Panc1 (cell line): ENCODE measurements at regions not wholly inside any gene's neighbourhood (a gene's known extent, or its start where the extent isn't known, plus 50 kb on each side); places are given as distances from the start of the nearest gene placed in this dataset.

Experiments
- ATAC-seq: fragments of 200-7000 bp; cut with Tn5 transposase; 2 replicates; pipeline ENCODE4 v1.9.1; 2020; ENCODE audit warnings: mild to moderate bottlenecking, moderate library complexity
- BruUV-seq: library from RNA; stranded (reverse); fragments of 400-500 nt; replicated peaks from 2 replicates; lab custom pipeline; 2021; lab: Mats Ljungman, UMichigan
- CTCF ChIA-PET: fragments of 300-600 bp; sonication (Branson Sonifier 250); formaldehyde crosslinking; loops from one replicate; lab custom pipeline; 2022; ENCODE audit warnings: antibody characterized with exemption; lab: Charles Lee
- POLR2A ChIA-PET: fragments of 300-600 bp; sonication (Branson Sonifier 250); formaldehyde crosslinking; loops from one replicate; lab custom pipeline; 2022; ENCODE audit warnings: antibody characterized with exemption; lab: Charles Lee
- DNase-seq: peaks from one replicate; pipeline ENCODE4 v3.0.0-alpha.2; 2010; ENCODE audit warnings: low read depth, low spot score
- H3K27ac ChIP-seq: 2 replicates; pipeline ENCODE4 v1.5.1; 2011; ENCODE audit warnings: mild to moderate bottlenecking, low read length, inconsistent platforms
- H3K27me3 ChIP-seq: fragments of 200-500 bp; sonication (Bioruptor generic); 2 replicates; pipeline ENCODE4 v1.6.0; 2014; ENCODE audit warnings: low read length, inconsistent platforms; ENCODE audit not compliant: control insufficient read depth, insufficient read depth
- H3K36me3 ChIP-seq: fragments of 200-500 bp; sonication (Bioruptor generic); 2 replicates; pipeline ENCODE4 v1.5.1; 2014; ENCODE audit warnings: inconsistent platforms, mild to moderate bottlenecking, low read length, moderate library complexity; ENCODE audit not compliant: control insufficient read depth, insufficient read depth
- H3K4me1 ChIP-seq: 2 replicates; pipeline ENCODE4 v1.5.1; 2011; ENCODE audit warnings: inconsistent platforms, mild to moderate bottlenecking, low read length, moderate library complexity; ENCODE audit not compliant: control insufficient read depth, insufficient read depth
- H3K4me3 ChIP-seq, 2 experiments: 2 replicates each; pipeline ENCODE4 v1.5.1; 2011 to 2012; ENCODE audit warnings: low read depth in 2 of 2, low read length in 2 of 2, mild to moderate bottlenecking in 2 of 2, inconsistent platforms in 1 of 2, moderate library complexity in 1 of 2
- H3K9me3 ChIP-seq: fragments of 200-500 bp; sonication (Bioruptor generic); 2 replicates; pipeline ENCODE4 v1.5.1; 2014; ENCODE audit warnings: low read depth, mild to moderate bottlenecking, inconsistent platforms, low read length, moderate library complexity; ENCODE audit not compliant: control insufficient read depth, insufficient read depth
- POLR2AphosphoS5 ChIP-seq: IDR thresholded peaks from 2 replicates; pipeline ENCODE4 v1.6.1; 2012; ENCODE audit warnings: mild to moderate bottlenecking, low read depth, low read length, moderate library complexity
- REST ChIP-seq, 2 experiments: IDR thresholded peaks; 2 replicates each; pipeline ENCODE4 v1.6.1; 2011 to 2012; ENCODE audit warnings: low read depth in 2 of 2, control low read depth in 1 of 2, low read length in 1 of 2, mild to moderate bottlenecking in 1 of 2, moderate library complexity in 1 of 2; ENCODE audit not compliant: insufficient read depth in 1 of 2
- SIN3A ChIP-seq: IDR thresholded peaks from 2 replicates; pipeline ENCODE4 v1.6.1; 2012; ENCODE audit warnings: low read depth, mild to moderate bottlenecking, low read length, moderate library complexity, borderline replicate concordance; ENCODE audit not compliant: insufficient read depth
- TCF7L2 ChIP-seq: IDR thresholded peaks from 2 replicates; pipeline ENCODE4 v1.6.1; 2011; ENCODE audit warnings: mild to moderate bottlenecking, low read depth, low read length, inconsistent platforms
- in situ Hi-C: cut with HindIII; loops from 2 replicates; pipeline ENCODE4 v1.10.0; 2016; ENCODE audit warnings: low sequenced_read_pairs, low pct_unique_long_range_greater_than_20kb
- intact Hi-C: fragments of 100-400 bp; cut with micrococcal nuclease; formaldehyde crosslinking; loops from one replicate; pipeline ENCODE4 v1.10.0; 2022; ENCODE audit not compliant: unreplicated experiment
- TF ChIP-seq, protein P1 (sequence below): fragments of 450-650 bp; IDR thresholded peaks from 2 replicates; pipeline ENCODE4 v1.5.1; 2017; ENCODE audit warnings: mild to moderate bottlenecking

DNA sequence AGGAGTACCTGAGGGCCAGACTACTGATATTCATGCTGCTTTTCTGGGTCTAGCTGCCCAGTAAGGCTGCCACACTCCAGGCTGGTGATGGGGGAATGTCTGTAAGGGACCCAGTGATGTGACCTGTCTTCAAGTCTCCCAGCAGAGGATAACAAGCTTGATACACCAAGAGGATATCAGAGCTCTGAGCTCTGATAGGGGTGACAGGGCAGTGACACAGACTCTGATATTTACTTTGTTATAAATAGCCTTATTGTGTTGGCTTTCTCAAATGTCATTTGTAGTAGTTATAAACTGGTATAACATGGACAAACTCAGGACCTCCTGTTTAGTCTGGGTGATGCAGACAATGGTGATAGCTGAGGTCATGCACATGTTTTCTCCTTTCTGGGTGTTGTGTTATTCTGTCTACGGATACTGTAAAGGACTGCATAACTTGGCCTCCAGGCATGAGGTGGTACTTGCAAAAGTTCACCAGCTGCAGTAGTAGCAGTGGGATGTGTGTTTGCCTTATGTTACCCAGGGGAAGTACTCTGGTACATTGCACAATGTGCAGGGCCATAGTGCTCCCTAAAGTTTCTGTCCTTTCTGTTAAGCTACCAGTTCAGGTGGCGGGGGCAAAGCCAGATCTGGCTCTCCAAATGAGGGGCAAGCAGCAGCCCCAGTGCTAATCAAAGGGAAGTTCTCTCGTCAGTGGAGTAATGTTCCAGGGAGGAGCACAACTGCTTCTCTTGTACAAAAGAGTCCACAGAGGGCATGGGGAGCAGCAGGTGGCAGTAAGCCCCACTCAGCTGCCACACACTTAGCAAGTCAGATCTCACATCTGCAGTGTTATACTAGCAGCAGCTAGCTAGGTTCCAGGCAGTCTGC lies 812.2 kb downstream of the JRKL start:
- TF ChIP-seq REST (IDR thresholded peaks at IDR 0.05; ENCODE audit: insufficient read depth in 1 of 2, low read depth in 2 of 2, low read length in 1 of 2) (no peak), TCF7L2 (no peak), POLR2AphosphoS5 (no peak)
- TF ChIP-seq, protein P1, sequence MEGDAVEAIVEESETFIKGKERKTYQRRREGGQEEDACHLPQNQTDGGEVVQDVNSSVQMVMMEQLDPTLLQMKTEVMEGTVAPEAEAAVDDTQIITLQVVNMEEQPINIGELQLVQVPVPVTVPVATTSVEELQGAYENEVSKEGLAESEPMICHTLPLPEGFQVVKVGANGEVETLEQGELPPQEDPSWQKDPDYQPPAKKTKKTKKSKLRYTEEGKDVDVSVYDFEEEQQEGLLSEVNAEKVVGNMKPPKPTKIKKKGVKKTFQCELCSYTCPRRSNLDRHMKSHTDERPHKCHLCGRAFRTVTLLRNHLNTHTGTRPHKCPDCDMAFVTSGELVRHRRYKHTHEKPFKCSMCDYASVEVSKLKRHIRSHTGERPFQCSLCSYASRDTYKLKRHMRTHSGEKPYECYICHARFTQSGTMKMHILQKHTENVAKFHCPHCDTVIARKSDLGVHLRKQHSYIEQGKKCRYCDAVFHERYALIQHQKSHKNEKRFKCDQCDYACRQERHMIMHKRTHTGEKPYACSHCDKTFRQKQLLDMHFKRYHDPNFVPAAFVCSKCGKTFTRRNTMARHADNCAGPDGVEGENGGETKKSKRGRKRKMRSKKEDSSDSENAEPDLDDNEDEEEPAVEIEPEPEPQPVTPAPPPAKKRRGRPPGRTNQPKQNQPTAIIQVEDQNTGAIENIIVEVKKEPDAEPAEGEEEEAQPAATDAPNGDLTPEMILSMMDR, result no peak
- intact Hi-C loops (no loop called here), in situ Hi-C loops (no loop called here)
- no peaks in the 10 kb centered on the region for H3K27me3 ChIP-seq
- ATAC-seq, result no peak
- no peaks in the 10 kb centered on the region for H3K4me1 ChIP-seq
- no peak for DNase-seq
- CTCF ChIA-PET, result no interaction called here
- H3K4me3 ChIP-seq, result no peak overlapping the region
- no TSS peak for BruUV-seq
- H3K36me3 ChIP-seq, result no peaks in the 10 kb centered on the region
- no peaks in the 10 kb centered on the region for H3K9me3 ChIP-seq
- POLR2A ChIA-PET, result no interaction called here
- H3K27ac ChIP-seq, result no peak overlapping the region

- in situ Hi-C loops, result no loop called here
- POLR2A ChIA-PET, result no interaction called here
- TF ChIP-seq, protein P1, result no peak
- TF ChIP-seq POLR2AphosphoS5 (no peak), SIN3A (no peak), REST (IDR thresholded peaks at IDR 0.05; ENCODE audit: insufficient read depth in 1 of 2, low read depth in 2 of 2, low read length in 1 of 2) (no peak), TCF7L2 (no peak)
- no peak overlapping the region for H3K27ac ChIP-seq
- H3K36me3 ChIP-seq, result no peaks in the 10 kb centered on the region
- CTCF ChIA-PET, result no interaction called here
- H3K9me3 ChIP-seq, result no peaks in the 10 kb centered on the region
- intact Hi-C loops, result no loop called here
- no TSS peak for BruUV-seq
- no peaks in the 10 kb centered on the region for H3K27me3 ChIP-seq
- no peak for DNase-seq
- no peak for ATAC-seq
- no peak overlapping the region for H3K4me3 ChIP-seq
- H3K4me1 ChIP-seq, result no peaks in the 10 kb centered on the region
Observed at GRCh38 chr11:97202613-97203292, 812.9 kb downstream of the JRKL start.
